Vagina (tissue), 2 donors: ENCODE measurements at regions not wholly inside any gene's neighbourhood (a gene's known extent, or its start where the extent isn't known, plus 50 kb on each side); places are given as distances from the start of the nearest gene placed in this dataset.

Experiments used
- POLR2AphosphoS5 ChIP-seq, 2 donors: sonication (generic); formaldehyde crosslinking; IDR thresholded peaks; one replicate each; pipeline ENCODE4 v1.9.0; 2017; ENCODE audit warnings: antibody characterized with exemption in 2 of 2, mild to moderate bottlenecking in 2 of 2, low read depth in 1 of 2; ENCODE audit not compliant: insufficient read depth in 1 of 2
- TF ChIP-seq, protein P1 (sequence below), 3 experiments: fragments of 450-650 bp in 2 of 3; fragments of 200-600 bp in 1 of 3; sonication (generic) in 1 of 3; IDR thresholded peaks; one replicate each; pipeline ENCODE4 v1.5.1; 2017 to 2019; ENCODE audit warnings: antibody characterized with exemption in 3 of 3, mild to moderate bottlenecking in 2 of 3, moderate library complexity in 2 of 3

DNA sequence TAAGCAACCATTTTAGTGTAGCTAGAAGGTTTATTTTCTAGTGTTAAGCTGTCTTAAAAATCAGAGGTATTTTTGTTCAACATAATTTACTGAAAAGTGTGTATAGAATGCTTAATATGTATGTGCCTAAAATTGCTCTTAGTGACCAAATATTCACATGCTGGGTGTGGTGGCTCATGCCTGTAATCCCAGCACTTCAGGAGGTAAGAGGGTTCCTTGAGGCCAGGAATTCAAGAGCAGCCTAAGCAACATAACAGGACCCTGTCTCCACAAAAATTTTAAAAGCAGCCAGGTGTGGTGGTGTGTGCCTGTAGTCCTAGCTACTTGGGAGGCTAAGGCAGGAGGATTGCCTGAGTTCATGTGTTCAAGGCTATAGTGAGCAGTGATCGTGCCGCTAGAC, 120.9 kb upstream of the FRY start:
- TF ChIP-seq, protein P1, sequence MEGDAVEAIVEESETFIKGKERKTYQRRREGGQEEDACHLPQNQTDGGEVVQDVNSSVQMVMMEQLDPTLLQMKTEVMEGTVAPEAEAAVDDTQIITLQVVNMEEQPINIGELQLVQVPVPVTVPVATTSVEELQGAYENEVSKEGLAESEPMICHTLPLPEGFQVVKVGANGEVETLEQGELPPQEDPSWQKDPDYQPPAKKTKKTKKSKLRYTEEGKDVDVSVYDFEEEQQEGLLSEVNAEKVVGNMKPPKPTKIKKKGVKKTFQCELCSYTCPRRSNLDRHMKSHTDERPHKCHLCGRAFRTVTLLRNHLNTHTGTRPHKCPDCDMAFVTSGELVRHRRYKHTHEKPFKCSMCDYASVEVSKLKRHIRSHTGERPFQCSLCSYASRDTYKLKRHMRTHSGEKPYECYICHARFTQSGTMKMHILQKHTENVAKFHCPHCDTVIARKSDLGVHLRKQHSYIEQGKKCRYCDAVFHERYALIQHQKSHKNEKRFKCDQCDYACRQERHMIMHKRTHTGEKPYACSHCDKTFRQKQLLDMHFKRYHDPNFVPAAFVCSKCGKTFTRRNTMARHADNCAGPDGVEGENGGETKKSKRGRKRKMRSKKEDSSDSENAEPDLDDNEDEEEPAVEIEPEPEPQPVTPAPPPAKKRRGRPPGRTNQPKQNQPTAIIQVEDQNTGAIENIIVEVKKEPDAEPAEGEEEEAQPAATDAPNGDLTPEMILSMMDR (IDR thresholded peaks at IDR 0.05), result no peak
- TF ChIP-seq POLR2AphosphoS5 (IDR thresholded peaks at IDR 0.05; ENCODE audit: insufficient read depth in 1 of 2, low read depth in 1 of 2), result no peak
